ENCODE measurements at regions not wholly inside any gene's neighbourhood (a gene's known extent, or its start where the extent isn't known, plus 50 kb on each side); places are given as distances from the start of the nearest gene placed in this dataset.
"Not testable (repeated sequence)": the region's sequence is repeated elsewhere in the genome, so short reads cannot be mapped to it uniquely, and the experiment has no call there.

DNA sequence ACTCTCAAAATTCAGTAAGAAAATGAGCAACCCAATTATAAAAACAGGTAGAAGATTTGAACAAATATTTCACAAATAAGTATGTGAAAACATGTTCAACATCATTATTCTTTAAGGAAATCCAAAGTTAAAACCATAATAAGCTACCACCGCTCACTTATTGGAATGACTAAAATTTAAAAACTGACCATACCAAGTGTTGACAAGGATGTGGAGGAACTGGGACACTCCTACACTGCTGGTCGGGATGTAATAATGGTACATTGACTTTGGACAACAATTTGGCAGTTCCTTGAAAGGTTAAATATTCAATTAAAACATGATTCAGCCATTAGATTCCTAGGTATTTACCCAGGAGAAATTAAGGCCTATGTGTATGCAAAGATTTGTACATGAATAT is 336.5 kb downstream of the IRS1 start:
- WGBS: 95% methylated on average over 2 of the region's 2 CpGs
- H3K36me3 ChIP-seq: no peaks in the 10 kb centered on the region
- no peaks in the 10 kb centered on the region for H3K4me1 ChIP-seq
- no peak overlapping the region for H3K4me3 ChIP-seq
- H3K9me3 ChIP-seq: peaks cover 0 to 6% (median 0%) of the 10 kb centered on the region in 4 donors
- TF ChIP-seq POLR2A (IDR thresholded peaks at IDR 0.05; ENCODE audit: low read depth) (no peak), EP300 (IDR thresholded peaks at IDR 0.05) (no peak)
- H3K27ac ChIP-seq (replicated peaks in 1 of 4): no peak overlapping the region
- intact Hi-C loops (cut with DNase I): no loop called here
- no peaks in the 10 kb centered on the region for H3K27me3 ChIP-seq
- DNase-seq (ENCODE audit: extremely low spot score): no peak

DNA sequence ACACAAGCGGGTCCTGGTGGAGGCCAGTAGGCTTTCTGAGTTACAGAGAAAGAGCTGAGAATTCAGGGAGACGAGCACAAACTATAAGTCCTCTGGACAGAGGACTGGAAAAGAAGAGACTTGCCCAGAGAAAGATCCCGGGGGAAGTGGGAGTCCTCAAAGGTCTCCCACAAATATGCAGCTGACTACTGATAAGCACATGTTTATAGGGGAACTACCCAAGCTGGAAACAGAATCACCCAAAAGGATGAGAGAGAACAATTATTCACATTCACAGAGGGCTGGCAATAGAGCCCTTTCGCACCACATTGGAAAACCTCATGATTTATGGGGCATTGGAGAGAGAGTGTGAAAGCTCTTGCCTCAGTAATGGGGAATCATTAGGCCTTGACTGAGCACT is 337.6 kb downstream of the IRS1 start:
- TF ChIP-seq EP300 (IDR thresholded peaks at IDR 0.05) (no peak), POLR2AphosphoS5 (IDR thresholded peaks at IDR 0.05) (no peak), POLR2A (IDR thresholded peaks at IDR 0.05; ENCODE audit: low read depth) (no peak)
- TF ChIP-seq, protein P1, sequence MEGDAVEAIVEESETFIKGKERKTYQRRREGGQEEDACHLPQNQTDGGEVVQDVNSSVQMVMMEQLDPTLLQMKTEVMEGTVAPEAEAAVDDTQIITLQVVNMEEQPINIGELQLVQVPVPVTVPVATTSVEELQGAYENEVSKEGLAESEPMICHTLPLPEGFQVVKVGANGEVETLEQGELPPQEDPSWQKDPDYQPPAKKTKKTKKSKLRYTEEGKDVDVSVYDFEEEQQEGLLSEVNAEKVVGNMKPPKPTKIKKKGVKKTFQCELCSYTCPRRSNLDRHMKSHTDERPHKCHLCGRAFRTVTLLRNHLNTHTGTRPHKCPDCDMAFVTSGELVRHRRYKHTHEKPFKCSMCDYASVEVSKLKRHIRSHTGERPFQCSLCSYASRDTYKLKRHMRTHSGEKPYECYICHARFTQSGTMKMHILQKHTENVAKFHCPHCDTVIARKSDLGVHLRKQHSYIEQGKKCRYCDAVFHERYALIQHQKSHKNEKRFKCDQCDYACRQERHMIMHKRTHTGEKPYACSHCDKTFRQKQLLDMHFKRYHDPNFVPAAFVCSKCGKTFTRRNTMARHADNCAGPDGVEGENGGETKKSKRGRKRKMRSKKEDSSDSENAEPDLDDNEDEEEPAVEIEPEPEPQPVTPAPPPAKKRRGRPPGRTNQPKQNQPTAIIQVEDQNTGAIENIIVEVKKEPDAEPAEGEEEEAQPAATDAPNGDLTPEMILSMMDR (IDR thresholded peaks at IDR 0.05): no peak
- Histone ChIP-seq H3K27me3 (no peaks in the 10 kb centered on the region), H3K4me1 (no peaks in the 10 kb centered on the region), H3K36me3 (no peaks in the 10 kb centered on the region), H3K9me3 (peaks cover 0 to 6% (median 0%) of the 10 kb centered on the region in 4 donors), H3K27ac (replicated peaks in 1 of 4) (no peak overlapping the region), H3K4me3 (no peak overlapping the region)
- DNase-seq (ENCODE audit: extremely low spot score): no peak
- intact Hi-C loops (cut with DNase I): no loop called here
- 57% methylated on average over 4 of the region's 4 CpGs for WGBS

DNA sequence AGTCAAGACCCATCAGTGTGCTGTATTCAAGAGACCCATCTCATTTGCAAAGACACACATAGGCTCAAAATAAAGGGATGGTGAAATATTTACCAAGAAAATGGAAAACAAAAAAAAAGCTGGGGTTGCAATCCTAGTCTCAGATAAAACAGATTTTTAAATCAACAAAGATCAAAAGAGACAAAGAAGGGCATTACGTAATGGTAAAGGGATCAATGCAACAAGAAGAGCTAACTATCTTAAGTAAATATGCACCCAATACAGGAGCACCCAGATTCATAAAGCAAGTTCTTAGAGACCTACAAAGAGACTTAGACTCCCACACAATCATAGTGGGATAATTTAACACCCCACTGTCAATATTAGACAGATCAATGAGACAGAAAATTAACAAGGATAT is 343.5 kb downstream of the IRS1 start:
- H3K4me3 ChIP-seq; H3K27ac ChIP-seq (replicated peaks in 1 of 4); H3K4me1 ChIP-seq; DNase-seq (ENCODE audit: extremely low spot score); intact Hi-C loops (cut with DNase I); H3K27me3 ChIP-seq; H3K9me3 ChIP-seq; H3K36me3 ChIP-seq: not testable (repeated sequence)
- WGBS: 91% methylated on average over 1 of the region's 1 CpG

DNA sequence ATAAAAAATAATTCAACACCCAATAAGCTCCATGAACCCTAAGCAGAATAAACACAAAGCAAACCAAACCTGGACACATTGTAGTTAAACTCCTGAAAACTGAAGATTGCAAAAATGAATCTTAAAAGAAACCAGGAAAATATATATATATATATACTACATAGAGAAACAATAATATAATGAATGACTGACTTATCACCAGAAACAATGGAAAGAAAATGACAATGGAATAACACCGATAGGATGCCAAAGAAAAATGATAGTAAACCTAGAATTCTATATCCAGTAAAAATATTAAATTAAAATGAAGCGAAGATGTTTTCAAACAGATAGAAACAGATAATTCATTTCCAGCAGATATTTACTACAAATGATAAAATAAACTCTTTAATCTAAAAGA is 346.9 kb downstream of the IRS1 start:
- DNase-seq (ENCODE audit: extremely low spot score): no peak
- H3K27me3 ChIP-seq: no peaks in the 10 kb centered on the region
- intact Hi-C loops (cut with DNase I): no loop called here
- no peak overlapping the region for H3K4me3 ChIP-seq
- H3K27ac ChIP-seq (replicated peaks in 1 of 4): no peak overlapping the region
- H3K4me1 ChIP-seq: no peaks in the 10 kb centered on the region
- H3K36me3 ChIP-seq: no peaks in the 10 kb centered on the region
- peaks cover 0 to 8% (median 3%) of the 10 kb centered on the region in 4 donors for H3K9me3 ChIP-seq
- 97% methylated on average over 2 of the region's 2 CpGs for WGBS
- no peak for TF ChIP-seq EP300 (IDR thresholded peaks at IDR 0.05)
- TF ChIP-seq, protein P1 (IDR thresholded peaks at IDR 0.05): no peak
- TF ChIP-seq POLR2AphosphoS5 (IDR thresholded peaks at IDR 0.05): no peak
- no peak for TF ChIP-seq POLR2A (IDR thresholded peaks at IDR 0.05; ENCODE audit: low read depth)

DNA sequence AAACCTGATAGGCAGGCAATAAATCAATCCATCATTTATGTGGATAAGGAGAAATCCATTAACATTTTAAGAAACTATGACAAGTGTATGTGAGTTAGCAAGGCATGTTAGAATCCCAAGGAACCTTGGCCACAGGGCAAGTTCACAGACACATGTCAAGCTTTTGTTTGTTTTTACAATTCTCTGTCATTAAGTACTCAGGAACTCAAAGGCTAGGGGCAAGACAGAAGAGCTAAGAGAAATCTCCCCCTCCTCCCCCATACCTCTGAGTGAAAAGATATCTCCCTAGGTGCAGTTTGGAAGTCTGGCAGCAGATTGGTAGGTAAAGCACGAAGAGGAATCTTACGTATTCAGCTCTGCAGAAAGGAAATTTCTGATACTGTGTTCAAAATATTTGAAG is 348.1 kb downstream of the IRS1 start:
- Histone ChIP-seq H3K4me1 (peaks cover 0 to 5% (median 2%) of the 10 kb centered on the region in 4 donors), H3K27ac (replicated peaks in 1 of 4) (no peak overlapping the region), H3K9me3 (peaks cover 0 to 8% (median 3%) of the 10 kb centered on the region in 4 donors), H3K27me3 (no peaks in the 10 kb centered on the region), H3K4me3 (no peak overlapping the region), H3K36me3 (no peaks in the 10 kb centered on the region)
- intact Hi-C loops (cut with DNase I): no loop called here
- TF ChIP-seq, protein P1 (IDR thresholded peaks at IDR 0.05): no peak
- TF ChIP-seq POLR2A (IDR thresholded peaks at IDR 0.05; ENCODE audit: low read depth) (no peak), EP300 (IDR thresholded peaks at IDR 0.05) (no peak), POLR2AphosphoS5 (IDR thresholded peaks at IDR 0.05) (no peak)
- WGBS: 74% methylated on average over 2 of the region's 2 CpGs
- no peak for DNase-seq (ENCODE audit: extremely low spot score)

DNA sequence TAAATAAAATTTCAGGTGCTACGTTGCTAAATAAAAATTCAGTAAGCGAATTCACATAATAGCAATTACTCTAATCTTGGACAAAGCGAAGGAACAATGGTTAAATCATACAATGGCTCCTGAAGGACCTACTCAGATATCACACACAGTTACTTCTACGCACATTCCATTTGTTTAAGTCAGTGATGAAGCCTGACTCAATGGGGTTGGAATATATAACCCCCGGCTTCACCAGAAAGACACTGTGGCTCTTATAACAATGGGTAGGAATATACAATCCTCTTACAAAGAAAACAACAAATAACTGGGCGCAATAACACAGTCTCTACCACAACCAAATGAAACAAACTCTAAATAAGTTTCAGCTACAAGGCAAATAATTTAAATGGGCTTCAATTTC is 349.5 kb downstream of the IRS1 start:
- Histone ChIP-seq H3K36me3 (no peaks in the 10 kb centered on the region), H3K9me3 (peaks cover 0 to 8% (median 3%) of the 10 kb centered on the region in 4 donors), H3K4me1 (peaks cover 0 to 7% (median 3%) of the 10 kb centered on the region in 4 donors), H3K27me3 (no peaks in the 10 kb centered on the region), H3K4me3 (no peak overlapping the region), H3K27ac (replicated peaks in 1 of 4) (no peak overlapping the region)
- intact Hi-C loops (cut with DNase I): no loop called here
- 90% methylated on average over 6 of the region's 6 CpGs for WGBS
- DNase-seq (ENCODE audit: extremely low spot score): no peak
- TF ChIP-seq POLR2AphosphoS5 (IDR thresholded peaks at IDR 0.05) (no peak), POLR2A (IDR thresholded peaks at IDR 0.05; ENCODE audit: low read depth) (no peak), EP300 (IDR thresholded peaks at IDR 0.05) (no peak)
- TF ChIP-seq, protein P1 (IDR thresholded peaks at IDR 0.05): no peak

Data from esophagus muscularis mucosa (tissue), 4 donors.